GM12878 (cell line): ENCODE measurements at regions not wholly inside any gene's neighbourhood (a gene's known extent, or its start where the extent isn't known, plus 50 kb on each side); places are given as distances from the start of the nearest gene placed in this dataset.

Experiments
- ATAC-seq: fragments of 200-7000 bp; cut with Tn5 transposase; 3 replicates; pipeline ENCODE4 v1.9.1; 2020; ENCODE audit warnings: mild to moderate bottlenecking, moderate library complexity
- BruUV-seq: library from RNA; stranded (reverse); fragments of 400-500 nt; replicated peaks from 2 replicates; lab custom pipeline; 2021; lab: Mats Ljungman, UMichigan
- CTCF ChIA-PET: fragments of 300-600 bp; sonication (Branson Sonifier 250); formaldehyde crosslinking; extraction: SDS; loops from one replicate; lab custom pipeline; 2021; ENCODE audit warnings: inconsistent platforms; lab: Yijun Ruan, JAX
- POLR2A ChIA-PET: fragments of 350-600 bp; formaldehyde crosslinking; extraction: SDS; loops from one replicate; lab custom pipeline; 2021; ENCODE audit warnings: inconsistent platforms; lab: Charles Lee
- RAD21 ChIA-PET: fragments of 300-600 bp; sonication (Branson Sonifier 250); formaldehyde crosslinking; loops from one replicate; lab custom pipeline; 2023; ENCODE audit warnings: antibody characterized with exemption; ENCODE audit not compliant: unreplicated experiment; lab: Charles Lee
- SMC1A ChIA-PET: fragments of 300-600 bp; sonication (Branson Sonifier 250); formaldehyde crosslinking; loops from one replicate; lab custom pipeline; 2023; ENCODE audit not compliant: unreplicated experiment, uncharacterized antibody; lab: Charles Lee
- DNase-seq: peaks from one replicate; pipeline ENCODE4 v3.0.0-alpha.2; 2011; ENCODE audit warnings: low read depth, low spot score
- FAIRE-seq: peaks from 3 replicates; lab custom pipeline; 2011; peaks lifted over from hg19 to GRCh38; lab: Jason Lieb, UNC
- H2AFZ ChIP-seq: 2 replicates; pipeline ENCODE4 v1.6.0; 2011; ENCODE audit warnings: low read depth, low read length, control low read depth; ENCODE audit not compliant: control insufficient read depth
- H3K27ac ChIP-seq: 2 replicates; pipeline ENCODE4 v1.5.1; 2011; ENCODE audit warnings: control low read depth; ENCODE audit not compliant: control insufficient read depth, insufficient read depth
- H3K27me3 ChIP-seq, 2 experiments: replicated peaks in 1 of 2; 2 replicates each; pipeline versions ENCODE4 v1.6.0 to v1.6.1; 2011; ENCODE audit warnings: low read length in 1 of 2; ENCODE audit not compliant: control insufficient read depth in 2 of 2, insufficient read depth in 2 of 2
- H3K36me3 ChIP-seq, 2 experiments: 2 replicates each; pipeline ENCODE4 v1.5.1; 2011; ENCODE audit warnings: low read length in 1 of 2; ENCODE audit not compliant: control insufficient read depth in 2 of 2, insufficient read depth in 2 of 2
- H3K4me1 ChIP-seq: 2 replicates; pipeline ENCODE4 v1.6.1; 2011; ENCODE audit warnings: mild to moderate bottlenecking, low read length, moderate library complexity, mixed read lengths; ENCODE audit not compliant: control insufficient read depth, insufficient read depth
- H3K4me2 ChIP-seq: 2 replicates; pipeline ENCODE4 v1.6.0; 2011; ENCODE audit warnings: control low read depth; ENCODE audit not compliant: control insufficient read depth, insufficient read depth
- H3K4me3 ChIP-seq: fragments of 200-600 bp; sonication (generic); 2 replicates; pipeline ENCODE4 v1.5.1; 2016
- H3K79me2 ChIP-seq: 2 replicates; pipeline ENCODE4 v1.6.0; 2011; ENCODE audit warnings: low read length; ENCODE audit not compliant: control insufficient read depth, insufficient read depth
- H3K9ac ChIP-seq: 2 replicates; pipeline ENCODE4 v1.8.0; 2011; ENCODE audit warnings: low read length, control low read depth, mixed read lengths; ENCODE audit not compliant: control insufficient read depth, insufficient read depth
- H3K9me3 ChIP-seq: replicated peaks from 3 replicates; pipeline ENCODE4 v1.5.1; 2011; ENCODE audit warnings: mild to moderate bottlenecking, low read length; ENCODE audit not compliant: control insufficient read depth, insufficient read depth
- H4K20me1 ChIP-seq: 2 replicates; pipeline ENCODE4 v1.6.0; 2011; ENCODE audit not compliant: control insufficient read depth, insufficient read depth
- ATF2 ChIP-seq: IDR thresholded peaks from 2 replicates; pipeline ENCODE4 v1.6.1; 2012; ENCODE audit warnings: low read length, inconsistent platforms
- CTCF ChIP-seq, 3 experiments: IDR thresholded peaks in 2 of 3; conservative IDR thresholded peaks in 1 of 3; 2 replicates each; pipeline ENCODE4 v1.5.1; 2011; ENCODE audit warnings: low read depth in 3 of 3, low read length in 3 of 3, mild to moderate bottlenecking in 3 of 3, control low read depth in 2 of 3, moderate library complexity in 2 of 3, inconsistent platforms in 1 of 3, mixed read lengths in 1 of 3; ENCODE audit not compliant: control insufficient read depth in 2 of 3, insufficient read depth in 1 of 3; ENCODE audit errors: extremely low read depth in 1 of 3
- RAD21 ChIP-seq: IDR thresholded peaks from 2 replicates; pipeline ENCODE4 v1.6.1; 2011; ENCODE audit warnings: mild to moderate bottlenecking, low read depth, low read length, moderate library complexity; ENCODE audit not compliant: insufficient read depth
- SMC3 ChIP-seq: IDR thresholded peaks from 2 replicates; pipeline ENCODE4 v1.6.1; 2011; ENCODE audit warnings: low read length, improper control_type of control experiment, borderline replicate concordance
- ZSCAN29 ChIP-seq: fragments of 450-650 bp; IDR thresholded peaks from 2 replicates; pipeline ENCODE4 v1.6.1; 2017; ENCODE audit warnings: mild to moderate bottlenecking, moderate library complexity
- WGBS: methylation state at CpG from one replicate; pipeline ENCODE4 v1.1.6; 2016; ENCODE audit warnings: low lambda C conversion rate; ENCODE audit not compliant: insufficient replicate concordance, insufficient coverage; ENCODE audit errors: missing lambda C conversion rate; 5-methylcytosine and 5-hydroxymethylcytosine counted together
- in situ Hi-C: fragments of 300-500 bp; cut with MboI; formaldehyde crosslinking; loops from 9 replicates; pipeline ENCODE4 v1.14.3; 2018; ENCODE audit warnings: mixed read lengths
- intact Hi-C: fragments of 100-400 bp; cut with micrococcal nuclease; formaldehyde crosslinking; loops from one replicate; pipeline ENCODE4 v1.14.2; 2022; ENCODE audit not compliant: unreplicated experiment

- no peaks in the 10 kb centered on the region for H3K4me1 ChIP-seq
- WGBS = 33% methylated on average over 4 of the region's 4 CpGs
- RAD21 ChIA-PET = interaction anchor here (0.6 to 2.1 kb wide), 7 partner anchors 48 to 299 kb away, joined by 3 to 10 read pairs (median 3); no protein-coding TSS in a partner anchor
- H3K36me3 ChIP-seq = no peaks in the 10 kb centered on the region
- H3K9me3 ChIP-seq = no peaks in the 10 kb centered on the region
- BruUV-seq = no TSS peak
- SMC1A ChIA-PET = interaction anchor here (0.7 to 1.6 kb wide), 9 partner anchors 12 to 300 kb away, joined by 3 to 5 read pairs (median 3); no protein-coding TSS in a partner anchor
- TF ChIP-seq CTCF (IDR thresholded peaks at IDR 0.05 in 2 of 3, conservative IDR thresholded peaks at IDR 0.05 in 1 of 3; ENCODE audit: control insufficient read depth in 2 of 3, extremely low read depth in 1 of 3, insufficient read depth in 1 of 3, low read depth in 3 of 3, low read length in 3 of 3) (peak in 2 of 3 experiments; percentile 21 to 27; a peak in 2 of 6 replicates), ATF2 (no peak), SMC3 (peak; percentile 39; the same call in 1 of the 2 replicates), ZSCAN29 (no peak), RAD21 (peak; percentile 58)
- TF ChIP-seq, all 136 proteins: peak for 3
- H3K4me2 ChIP-seq = no peak overlapping the region
- ChIA-PET POLR2A (no interaction called here), CTCF (interaction anchor here (0.8 to 2.1 kb wide), 9 partner anchors 17 to 299 kb away, joined by 3 to 7 read pairs (median 4); no protein-coding TSS in a partner anchor)
- H3K79me2 ChIP-seq = no peaks in the 10 kb centered on the region
- no peak for DNase-seq
- in situ Hi-C loops (no loop called here), intact Hi-C loops (loop anchor here (5.0 kb wide), 1 partner anchor 73 kb away; no protein-coding TSS in a partner anchor)
- no peaks in the 10 kb centered on the region for H3K27me3 ChIP-seq
- no peak overlapping the region for H3K27ac ChIP-seq
- no peak overlapping the region for H2AFZ ChIP-seq
- no peak; the same call in 2 of the 3 replicates for ATAC-seq
- no peak overlapping the region for H3K4me3 ChIP-seq
- H4K20me1 ChIP-seq = no peaks in the 10 kb centered on the region
- no peak for FAIRE-seq
- no peak overlapping the region for H3K9ac ChIP-seq
These were observed 79.1 kb upstream of the LMO3 start for GRCh38 chr12:16685107-16685506.
